ENCODE measurements at regions not wholly inside any gene's neighbourhood (a gene's known extent, or its start where the extent isn't known, plus 50 kb on each side); places are given as distances from the start of the nearest gene placed in this dataset.

GRCh38 chr19:28288572-28289264 is 924.2 kb downstream of the UQCRFS1 start:
- no peak for TF ChIP-seq CTCF (IDR thresholded peaks at IDR 0.05; ENCODE audit: low read depth, low read length)
- DNase-seq (ENCODE audit: low read depth in 2 of 2), result peak in 1 of 2 donors; percentile 36
- H3K4me3 ChIP-seq (replicated peaks in 1 of 2; ENCODE audit: low read depth in 2 of 2, low read length in 2 of 2), result no peak overlapping the region

- TF ChIP-seq CTCF (IDR thresholded peaks at IDR 0.05; ENCODE audit: low read depth, low read length), result no peak
- DNase-seq (ENCODE audit: low read depth in 2 of 2), result no peak
- no peak overlapping the region for H3K4me3 ChIP-seq (replicated peaks in 1 of 2; ENCODE audit: low read depth in 2 of 2, low read length in 2 of 2)
These were observed 927.0 kb downstream of the UQCRFS1 start for GRCh38 chr19:28285917-28286316.

GRCh38 chr19:28285078-28285477 is 927.9 kb downstream of the UQCRFS1 start:
- no peak for TF ChIP-seq CTCF (IDR thresholded peaks at IDR 0.05; ENCODE audit: low read depth, low read length)
- no peak overlapping the region for H3K4me3 ChIP-seq (replicated peaks in 1 of 2; ENCODE audit: low read depth in 2 of 2, low read length in 2 of 2)
- DNase-seq (ENCODE audit: low read depth in 2 of 2), result no peak

- DNase-seq (ENCODE audit: low read depth in 2 of 2), result no peak
- no peak for TF ChIP-seq CTCF (IDR thresholded peaks at IDR 0.05; ENCODE audit: low read depth, low read length)
- no peak overlapping the region for H3K4me3 ChIP-seq (replicated peaks in 1 of 2; ENCODE audit: low read depth in 2 of 2, low read length in 2 of 2)
These were observed 928.6 kb downstream of the UQCRFS1 start for GRCh38 chr19:28284389-28284788.

GRCh38 chr19:28283592-28283991 is 929.4 kb downstream of the UQCRFS1 start:
- no peak for TF ChIP-seq CTCF (IDR thresholded peaks at IDR 0.05; ENCODE audit: low read depth, low read length)
- no peak overlapping the region for H3K4me3 ChIP-seq (replicated peaks in 1 of 2; ENCODE audit: low read depth in 2 of 2, low read length in 2 of 2)
- no peak for DNase-seq (ENCODE audit: low read depth in 2 of 2)

GRCh38 chr19:28281676-28282075 is 931.3 kb downstream of the UQCRFS1 start:
- no peak overlapping the region for H3K4me3 ChIP-seq (replicated peaks in 1 of 2; ENCODE audit: low read depth in 2 of 2, low read length in 2 of 2)
- DNase-seq (ENCODE audit: low read depth in 2 of 2), result no peak
- no peak for TF ChIP-seq CTCF (IDR thresholded peaks at IDR 0.05; ENCODE audit: low read depth, low read length)

- no peak for TF ChIP-seq CTCF (IDR thresholded peaks at IDR 0.05; ENCODE audit: low read depth, low read length)
- no peak for DNase-seq (ENCODE audit: low read depth in 2 of 2)
- H3K4me3 ChIP-seq (replicated peaks in 1 of 2; ENCODE audit: low read depth in 2 of 2, low read length in 2 of 2), result no peak overlapping the region
These were observed 948.4 kb downstream of the UQCRFS1 start for GRCh38 chr19:28264556-28264955.

All from cardiac fibroblast (primary cell).